DMS114 treated with DMSO at 0.1 percent for 48 hours (cell line): ENCODE measurements at regions not wholly inside any gene's neighbourhood (a gene's known extent, or its start where the extent isn't known, plus 50 kb on each side); places are given as distances from the start of the nearest gene placed in this dataset.
"Not testable (repeated sequence)": the region's sequence is repeated elsewhere in the genome, so short reads cannot be mapped to it uniquely, and the experiment has no call there.

Experiments
- DNase-seq: peaks from one replicate; lab custom pipeline; 2025; ENCODE audit not compliant: unreplicated experiment; lab: John Stamatoyannopoulos, UW

DNA sequence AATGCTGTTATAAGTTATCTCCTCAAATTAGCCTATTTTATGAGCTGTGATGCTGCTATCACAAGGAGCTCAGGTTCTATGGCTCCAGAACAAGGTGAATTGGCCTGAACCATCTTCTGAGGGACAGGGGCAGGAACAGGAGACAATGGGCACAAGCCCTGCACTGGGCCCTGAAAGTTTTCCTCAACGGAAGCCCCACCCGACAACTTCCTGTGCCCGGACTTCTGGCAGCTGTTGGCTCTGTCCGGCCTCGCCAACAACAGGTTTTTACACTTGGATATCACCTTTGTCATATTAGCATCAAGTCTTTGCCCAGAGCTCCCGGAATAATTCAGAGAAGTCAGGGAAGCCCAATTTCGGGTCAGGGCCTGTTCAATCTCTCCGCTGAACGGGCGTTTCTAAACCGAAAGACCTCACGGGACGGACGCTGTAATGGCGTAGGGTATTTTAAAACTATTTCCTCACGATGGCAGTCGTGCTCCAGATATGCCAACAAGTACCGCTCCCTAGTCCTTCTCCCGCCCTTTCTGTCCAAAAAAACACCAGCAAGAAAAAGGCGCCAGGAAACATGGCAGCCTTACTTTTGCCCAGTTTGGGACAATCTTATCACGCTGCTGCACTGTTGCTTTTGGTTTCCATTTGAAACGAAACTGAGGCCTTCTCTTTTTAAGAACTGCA lies 201.0 kb upstream of the STK26 start:
- no peak for DNase-seq

- no peak for DNase-seq
These were observed 196.5 kb upstream of the STK26 start for GRCh38 chrX:131826572-131826971.

DNA sequence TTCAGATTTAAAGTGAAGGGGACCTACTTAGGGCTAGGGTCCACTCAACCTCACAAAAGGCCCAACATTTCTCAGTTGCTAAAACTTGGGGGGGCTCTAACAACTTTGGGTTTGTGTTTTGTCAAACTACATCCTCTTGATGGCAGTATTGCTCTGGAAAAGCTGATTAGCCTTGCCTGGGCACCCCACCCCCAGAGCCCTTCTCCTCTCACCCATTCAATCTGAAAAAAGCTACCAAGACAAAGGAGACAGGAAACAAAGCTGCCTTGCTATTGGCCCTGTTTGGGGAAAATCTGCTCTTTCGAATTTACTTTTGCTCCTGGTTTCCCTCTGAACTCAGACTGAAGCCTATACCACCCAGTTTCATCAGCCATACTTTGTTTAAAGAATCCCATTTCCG lies 195.2 kb upstream of the STK26 start:
- no peak for DNase-seq

GRCh38 chrX:131828482-131828881 lies 194.6 kb upstream of the STK26 start:
- DNase-seq = no peak

GRCh38 chrX:131830400-131831184 lies 192.5 kb upstream of the STK26 start:
- no peak for DNase-seq

GRCh38 chrX:131831185-131831520 lies 191.9 kb upstream of the STK26 start:
- no peak for DNase-seq

- no peak for DNase-seq
These were observed 186.9 kb upstream of the STK26 start for GRCh38 chrX:131836161-131836560.

DNA sequence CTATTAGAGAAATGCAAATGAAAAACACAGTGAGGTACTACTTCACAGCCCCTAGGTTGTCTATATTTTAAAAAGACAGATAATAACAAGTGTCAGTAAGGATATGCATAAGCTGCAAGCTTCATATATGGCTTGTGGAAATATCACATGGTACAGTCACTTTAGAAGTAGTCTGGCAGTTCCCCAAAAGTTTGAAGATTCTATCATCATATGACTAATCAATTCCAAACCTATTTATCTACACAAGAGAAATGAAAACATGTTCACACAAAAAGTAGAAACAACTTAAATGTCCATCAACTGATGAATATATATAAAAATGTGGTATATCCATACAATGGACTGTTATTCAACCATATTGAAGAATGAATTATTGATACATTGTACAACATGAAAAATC lies 185.8 kb upstream of the STK26 start:
- DNase-seq = no peak

DNA sequence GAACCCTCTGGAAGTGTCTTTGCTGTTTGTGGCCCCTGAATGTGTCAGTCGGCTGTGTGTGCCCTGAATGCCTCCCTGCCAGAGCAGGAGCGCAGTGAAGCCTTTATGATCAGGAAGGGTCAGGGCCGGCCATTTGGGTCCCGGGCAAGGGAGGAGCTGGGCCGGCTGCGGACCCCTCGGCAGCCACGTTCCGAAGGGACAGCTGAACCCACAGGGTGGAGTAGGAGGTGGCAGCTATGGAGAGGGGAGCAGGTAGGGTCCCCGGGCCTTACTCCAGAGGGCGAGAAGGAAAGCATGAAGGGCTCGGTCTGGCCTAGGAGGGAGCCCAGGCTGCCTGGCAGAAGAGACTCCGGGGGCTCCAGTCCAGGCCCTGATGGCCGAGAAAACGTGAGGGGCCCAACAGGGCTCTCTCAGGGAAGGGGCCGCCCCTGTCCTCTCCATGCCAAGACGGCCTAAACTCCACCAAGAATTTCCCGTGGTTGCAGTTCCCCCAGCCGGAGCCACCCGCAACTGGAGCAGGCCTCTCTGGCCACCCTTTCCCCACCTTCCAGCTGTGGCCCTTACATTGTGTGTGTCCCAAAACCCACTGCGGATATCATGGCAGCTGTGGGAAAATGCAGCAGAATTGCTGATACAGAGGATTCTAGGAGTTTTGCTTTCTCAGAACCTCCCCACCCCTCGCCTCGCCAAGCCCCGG lies 182.2 kb upstream of the STK26 start:
- no peak for DNase-seq

DNA sequence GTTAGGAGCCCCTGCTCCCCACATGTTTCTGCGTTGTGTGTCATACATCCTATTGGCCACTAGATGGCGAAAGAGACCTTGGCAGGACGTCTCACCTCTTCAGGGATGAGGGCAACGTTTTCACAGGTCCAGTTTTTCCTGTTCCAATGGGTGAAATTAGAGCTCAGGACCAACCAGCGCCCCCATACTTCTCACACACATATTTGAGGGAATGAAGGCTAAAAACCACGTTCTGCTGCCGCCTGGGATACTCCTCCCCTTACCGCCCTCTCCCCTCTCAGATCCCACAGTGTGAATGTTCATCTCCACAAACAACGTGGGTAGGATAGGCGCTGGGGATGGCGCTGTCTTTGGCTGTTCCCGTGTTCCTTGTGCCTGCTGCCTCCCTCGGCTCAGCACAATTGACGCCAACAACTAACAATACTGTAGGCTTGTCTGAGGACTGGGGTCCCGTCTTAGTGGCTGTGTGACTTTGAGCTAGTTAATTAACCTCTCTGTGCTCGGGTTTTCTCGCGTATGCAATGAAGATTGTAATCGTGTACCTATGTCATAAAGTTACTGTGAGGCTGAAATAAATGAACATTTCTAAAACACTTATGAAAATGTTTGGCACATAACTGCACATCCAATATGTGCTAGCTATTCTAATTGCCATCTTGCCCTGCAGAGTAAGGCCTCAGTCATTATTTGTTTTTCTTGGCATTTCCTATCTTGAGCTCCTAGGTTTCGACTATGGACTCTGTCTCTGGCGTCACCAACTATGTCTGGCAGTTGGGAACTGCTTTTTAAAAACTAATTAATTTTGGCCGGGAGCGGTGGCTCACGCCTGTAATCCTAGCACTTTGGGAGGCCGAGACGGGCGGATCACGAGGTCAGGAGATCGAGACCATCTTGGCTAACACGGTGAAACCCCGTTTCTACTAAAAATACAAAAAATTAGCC lies 181.3 kb upstream of the STK26 start:
- peak; percentile 15 for DNase-seq

DNA sequence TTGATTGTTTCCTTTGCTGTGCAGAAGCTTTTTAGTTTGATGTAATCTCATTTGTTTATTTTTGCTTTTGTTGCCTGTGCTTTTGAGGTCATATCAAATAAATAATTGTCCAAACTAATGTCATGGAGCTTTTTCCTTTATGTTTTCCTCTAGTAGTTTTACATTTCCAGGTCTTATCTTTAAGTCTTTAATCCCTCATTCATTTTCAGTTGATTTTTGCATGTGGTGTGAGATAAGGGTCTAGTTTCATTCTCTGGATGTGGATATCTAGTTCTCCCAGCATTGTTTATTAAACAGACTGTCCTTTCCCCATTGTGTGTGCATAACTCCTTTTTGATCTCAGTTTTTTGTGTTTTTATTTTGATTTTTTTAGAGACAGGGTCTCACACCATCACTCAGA lies 179.1 kb upstream of the STK26 start:
- no peak for DNase-seq

DNA sequence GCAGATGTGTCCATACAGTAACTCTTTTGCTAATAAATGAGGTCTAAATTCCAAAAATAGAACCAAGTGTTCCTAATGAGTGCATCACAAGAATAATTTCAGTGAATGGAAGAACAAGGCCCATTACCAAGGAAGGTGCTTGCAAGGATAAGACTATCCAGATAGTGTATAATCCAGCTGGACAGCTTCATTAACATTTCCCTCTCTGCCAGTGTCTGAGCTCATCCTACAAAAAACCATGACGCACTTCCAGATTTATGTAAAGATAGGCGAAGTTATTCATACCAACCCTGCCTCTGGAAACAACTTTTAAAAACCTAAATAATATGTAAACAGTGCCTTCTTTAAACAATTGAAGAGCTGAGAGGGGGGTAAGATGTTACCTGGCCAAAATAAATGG lies 177.9 kb upstream of the STK26 start:
- no peak for DNase-seq

- no peak for DNase-seq
These were observed 177.3 kb upstream of the STK26 start for GRCh38 chrX:131845771-131846170.

- DNase-seq = not testable (repeated sequence)
These were observed 172.1 kb upstream of the STK26 start for GRCh38 chrX:131850964-131851363.

- no peak for DNase-seq
These were observed 169.7 kb upstream of the STK26 start for GRCh38 chrX:131853440-131853839.

- DNase-seq = no peak
These were observed 168.5 kb upstream of the STK26 start for GRCh38 chrX:131854581-131854980.

DNA sequence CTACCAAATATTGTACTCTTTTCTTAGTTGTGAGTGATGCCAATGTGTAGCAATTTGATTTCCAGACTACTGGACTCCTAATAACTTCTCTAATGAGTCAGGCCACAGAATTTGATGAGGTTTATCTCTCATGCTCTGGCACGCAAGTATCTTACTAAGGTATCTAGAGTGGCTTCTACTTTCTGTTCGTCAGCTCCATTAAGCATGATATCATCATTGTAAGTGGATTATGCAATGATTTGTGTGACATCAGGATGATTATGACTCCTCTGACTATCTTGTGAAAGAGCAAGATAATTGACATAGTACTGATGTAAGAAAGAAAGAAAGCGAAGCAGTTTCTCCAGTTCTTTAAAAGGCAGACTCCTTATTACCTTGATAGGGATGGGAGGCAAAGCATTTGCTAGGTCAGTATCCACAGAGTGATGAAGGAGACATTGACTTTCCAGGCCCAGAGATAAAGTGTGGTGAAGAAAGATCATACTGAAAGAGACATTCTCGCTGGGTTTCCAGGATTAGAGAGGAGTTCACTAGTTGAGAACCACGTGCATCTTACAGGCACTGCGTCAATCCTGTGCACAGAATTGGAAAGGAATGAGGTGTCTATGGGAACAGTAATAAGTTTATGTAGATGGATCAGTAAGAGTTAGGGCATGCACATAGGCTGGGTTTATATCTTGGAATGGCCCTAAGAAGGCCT lies 161.9 kb upstream of the STK26 start:
- no peak for DNase-seq

DNA sequence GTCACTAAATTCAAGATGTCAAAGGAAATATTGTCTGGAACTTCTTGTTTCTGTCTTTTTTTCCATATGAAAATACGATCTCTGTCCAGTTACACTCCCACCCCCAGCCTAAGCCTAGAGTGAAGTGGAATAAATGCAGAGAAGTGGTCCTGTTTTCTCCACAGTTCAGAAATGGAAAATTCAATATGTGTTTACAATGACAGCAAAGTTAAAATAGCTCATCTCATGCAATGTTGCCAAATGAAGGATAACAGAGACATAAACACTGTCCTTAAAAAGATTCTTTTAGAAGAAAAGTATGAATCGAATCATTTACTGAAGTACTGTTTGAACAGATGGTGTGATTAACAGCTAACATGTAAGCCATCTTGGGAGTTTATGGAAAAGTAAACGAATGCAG lies 160.8 kb upstream of the STK26 start:
- DNase-seq = no peak

DNA sequence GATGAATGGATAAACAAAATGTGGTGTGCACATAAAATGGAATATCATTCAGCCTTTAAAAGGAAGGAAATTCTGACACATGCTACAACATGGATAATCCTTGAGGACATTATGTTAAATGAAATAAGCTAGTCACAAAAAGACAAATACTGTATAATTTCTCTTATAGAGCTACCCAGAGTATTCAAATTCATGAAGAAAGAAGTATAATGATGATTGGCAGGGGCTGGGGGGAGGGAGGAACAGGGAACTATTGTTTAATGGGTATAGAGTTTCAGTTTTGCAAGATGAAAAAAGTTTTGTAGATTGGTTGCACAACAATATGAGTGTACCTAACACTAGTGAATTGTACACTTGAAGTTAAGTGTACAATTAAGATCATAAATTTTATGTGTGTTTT lies 153.9 kb upstream of the STK26 start:
- no peak for DNase-seq

DNA sequence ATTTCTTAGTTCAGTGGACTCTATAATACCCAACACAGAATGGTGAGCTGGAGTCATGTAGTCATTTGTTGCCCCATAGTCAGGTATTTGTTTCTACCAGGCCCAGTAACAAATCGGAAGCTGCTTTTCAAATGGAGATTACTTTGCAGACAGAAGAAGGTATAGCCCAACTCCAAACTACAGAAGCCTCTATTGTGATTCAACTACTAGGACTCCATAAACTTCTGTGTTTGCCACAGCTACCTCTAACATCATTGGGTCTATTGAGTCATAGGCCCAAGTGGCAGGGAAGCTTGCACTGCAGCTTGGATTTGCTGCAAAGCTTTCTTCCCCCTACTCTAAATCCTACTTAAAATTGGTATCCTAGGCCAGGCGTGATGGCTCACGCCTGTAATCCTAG lies 148.8 kb upstream of the STK26 start:
- DNase-seq = no peak

GRCh38 chrX:131875827-131876226 lies 147.3 kb upstream of the STK26 start:
- not testable (repeated sequence) for DNase-seq
